Middle frontal gyrus (tissue), 1 donor: ENCODE measurements at regions not wholly inside any gene's neighbourhood (a gene's known extent, or its start where the extent isn't known, plus 50 kb on each side); places are given as distances from the start of the nearest gene placed in this dataset.
A peak's percentile ranks its signal among the peaks of the same experiment; 100 is the strongest.
"Not testable (repeated sequence)": the region's sequence is repeated elsewhere in the genome, so short reads cannot be mapped to it uniquely, and the experiment has no call there.

Source experiments
- DNase-seq: peaks from one replicate; pipeline ENCODE4 v3.0.0-alpha.2; 2015; ENCODE audit warnings: low spot score; ENCODE audit errors: extremely low spot score

GRCh38 chr16:76800196-76800595 is 390.8 kb upstream of the MON1B start:
- no peak for DNase-seq

- DNase-seq: no peak
Measured at GRCh38 chr16:76801357-76801756, 389.6 kb upstream of the MON1B start.

- no peak for DNase-seq
Measured at GRCh38 chr16:76816475-76816874, 374.5 kb upstream of the MON1B start.

- DNase-seq: peak; percentile 33
Measured at GRCh38 chr16:76818606-76819181, 372.3 kb upstream of the MON1B start.

GRCh38 chr16:76819226-76819916 is 371.6 kb upstream of the MON1B start:
- no peak for DNase-seq

- DNase-seq: no peak
Measured at GRCh38 chr16:76824221-76824620, 366.8 kb upstream of the MON1B start.

GRCh38 chr16:76824791-76825190 is 366.2 kb upstream of the MON1B start:
- no peak for DNase-seq

GRCh38 chr16:76835339-76835738 is 355.7 kb upstream of the MON1B start:
- DNase-seq: no peak

- DNase-seq: no peak
Measured at GRCh38 chr16:76835779-76836300, 355.1 kb upstream of the MON1B start.

GRCh38 chr16:76837872-76838271 is 353.1 kb upstream of the MON1B start:
- no peak for DNase-seq

- DNase-seq: no peak
Measured at GRCh38 chr16:76854234-76854633, 336.8 kb upstream of the MON1B start.

- DNase-seq: no peak
Measured at GRCh38 chr16:76856112-76856511, 334.9 kb upstream of the MON1B start.

GRCh38 chr16:76857402-76857801 is 333.6 kb upstream of the MON1B start:
- no peak for DNase-seq

GRCh38 chr16:76862901-76863300 is 328.1 kb upstream of the MON1B start:
- DNase-seq: no peak

- no peak for DNase-seq
Measured at GRCh38 chr16:76866994-76867393, 324.0 kb upstream of the MON1B start.

GRCh38 chr16:76875898-76876297 is 315.1 kb upstream of the MON1B start:
- no peak for DNase-seq

- no peak for DNase-seq
Measured at GRCh38 chr16:76879420-76879819, 311.6 kb upstream of the MON1B start.

- DNase-seq: not testable (repeated sequence)
Measured at GRCh38 chr16:76880523-76880922, 310.5 kb upstream of the MON1B start.

GRCh38 chr16:76882105-76882504 is 308.9 kb upstream of the MON1B start:
- DNase-seq: no peak

GRCh38 chr16:76883076-76883475 is 307.9 kb upstream of the MON1B start:
- DNase-seq: no peak

- peak; percentile 47 for DNase-seq
Measured at GRCh38 chr16:76885776-76886537, 305.0 kb upstream of the MON1B start.

- DNase-seq: no peak
Measured at GRCh38 chr16:76897816-76898215, 293.2 kb upstream of the MON1B start.
